DOHH2 (cell line): ENCODE measurements at regions not wholly inside any gene's neighbourhood (a gene's known extent, or its start where the extent isn't known, plus 50 kb on each side); places are given as distances from the start of the nearest gene placed in this dataset.

Experiments used
- CTCF ChIP-seq: fragments of 200-600 bp; sonication (generic); IDR thresholded peaks from one replicate; pipeline ENCODE4 v1.5.1; 2014; ENCODE audit warnings: antibody characterized with exemption, mild to moderate bottlenecking, low read depth, low read length; ENCODE audit not compliant: poor library complexity, severe bottlenecking
- EZH2phosphoT487 ChIP-seq: fragments of 200-600 bp; sonication (generic); IDR thresholded peaks from 2 replicates; pipeline ENCODE4 v1.6.1; 2017; ENCODE audit warnings: borderline replicate concordance, mild to moderate bottlenecking, antibody characterized with exemption, low read length, moderate library complexity, mixed read lengths

- TF ChIP-seq CTCF (no peak), EZH2phosphoT487 (no peak)
Observed at GRCh38 chr2:144194326-144195071, 325.4 kb downstream of the ZEB2 start.
